CD4-positive, alpha-beta memory T cell (primary cell): ENCODE measurements at regions not wholly inside any gene's neighbourhood (a gene's known extent, or its start where the extent isn't known, plus 50 kb on each side); places are given as distances from the start of the nearest gene placed in this dataset.

Experiments
- CTCF ChIA-PET: fragments of 350-600 bp; sonication (Branson Sonifier 250); formaldehyde crosslinking; loops from one replicate; lab custom pipeline; 2021; ENCODE audit warnings: inconsistent platforms; ENCODE audit not compliant: partially characterized antibody; lab: Charles Lee
- POLR2A ChIA-PET: fragments of 350-600 bp; sonication (Branson Sonifier 250); formaldehyde crosslinking; loops from one replicate; lab custom pipeline; 2021; ENCODE audit not compliant: partially characterized antibody; lab: Charles Lee
- DNase-seq, 5 donors: peaks; one replicate each; pipeline versions ENCODE4 v3.0.0 to v3.0.0-alpha.2; 2020 to 2022; ENCODE audit warnings: mixed read lengths in 1 of 5
- H3K27ac ChIP-seq: one replicate; pipeline ENCODE4 v1.7.0; 2013; ENCODE audit warnings: low read depth, low read length
- H3K27me3 ChIP-seq: 2 replicates; pipeline ENCODE4 v1.7.0; 2013; ENCODE audit warnings: mild to moderate bottlenecking, low read length, moderate library complexity; ENCODE audit not compliant: insufficient read depth
- H3K36me3 ChIP-seq: 2 replicates; pipeline ENCODE4 v1.7.0; 2013; ENCODE audit warnings: mild to moderate bottlenecking, low read length, moderate library complexity; ENCODE audit not compliant: insufficient read depth
- H3K4me1 ChIP-seq: 2 replicates; pipeline ENCODE4 v1.7.0; 2013; ENCODE audit warnings: mild to moderate bottlenecking, low read length, moderate library complexity; ENCODE audit not compliant: insufficient read depth
- H3K4me3 ChIP-seq, 2 donors: one replicate each; pipeline ENCODE4 v1.7.0; 2013; ENCODE audit warnings: low read length in 2 of 2, mild to moderate bottlenecking in 1 of 2
- H3K9me3 ChIP-seq, 2 donors: one replicate each; pipeline ENCODE4 v1.7.0; 2013; ENCODE audit warnings: low read length in 2 of 2, control low read depth in 1 of 2; ENCODE audit not compliant: control insufficient read depth in 1 of 2
- H3K27ac Mint-ChIP-seq, 7 donors: one replicate each; pipeline ENCODE4 v1.8.0; 2020 to 2021; ENCODE audit warnings: mixed read lengths in 7 of 7, mild to moderate bottlenecking in 6 of 7, inconsistent platforms in 3 of 7, moderate library complexity in 3 of 7
- H3K27me3 Mint-ChIP-seq, 2 donors: one replicate each; pipeline ENCODE4 v1.8.0; 2020 to 2021; ENCODE audit warnings: mixed read lengths in 2 of 2
- H3K36me3 Mint-ChIP-seq, 2 donors: one replicate each; pipeline ENCODE4 v1.8.0; 2020 to 2021; ENCODE audit warnings: mixed read lengths in 2 of 2, inconsistent platforms in 1 of 2, mild to moderate bottlenecking in 1 of 2
- H3K4me1 Mint-ChIP-seq, 4 donors: one replicate each; pipeline ENCODE4 v1.8.0; 2020 to 2021; ENCODE audit warnings: mixed read lengths in 4 of 4, mild to moderate bottlenecking in 1 of 4
- H3K4me3 Mint-ChIP-seq, 8 donors: one replicate each; pipeline ENCODE4 v1.8.0; 2020 to 2021; ENCODE audit warnings: mixed read lengths in 8 of 8, mild to moderate bottlenecking in 7 of 8, moderate library complexity in 6 of 8, inconsistent platforms in 3 of 8
- H3K9me3 Mint-ChIP-seq, 8 donors: one replicate each; pipeline ENCODE4 v1.8.0; 2020 to 2021; ENCODE audit warnings: mixed read lengths in 8 of 8, mild to moderate bottlenecking in 5 of 8, inconsistent platforms in 3 of 8, moderate library complexity in 1 of 8
- intact Hi-C: fragments of 100-400 bp; cut with micrococcal nuclease; formaldehyde crosslinking; loops from one replicate; pipeline ENCODE4 v1.15.1; 2023

DNA sequence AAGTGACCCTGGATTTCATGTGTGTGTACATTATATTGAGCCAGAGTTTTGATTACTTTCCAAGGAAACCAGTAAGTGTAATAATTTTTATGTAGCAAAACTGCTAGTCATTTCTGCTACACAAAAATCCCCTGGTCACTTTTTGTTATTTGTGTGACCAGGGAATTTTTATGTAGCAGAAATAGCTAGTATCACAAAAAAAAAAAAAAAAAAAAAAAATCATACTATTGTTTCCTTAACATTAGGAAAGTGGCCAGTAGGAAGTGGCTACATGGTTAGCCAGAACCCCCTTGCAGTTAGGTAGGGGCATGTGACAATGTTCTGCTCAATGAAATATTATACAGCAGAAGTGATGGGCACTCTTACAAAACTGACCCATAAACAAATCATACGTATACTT is 434.0 kb upstream of the BTBD3 start:
- POLR2A ChIA-PET = no interaction called here
- no peaks in the 10 kb centered on the region for H3K4me1 Mint-ChIP-seq

DNA sequence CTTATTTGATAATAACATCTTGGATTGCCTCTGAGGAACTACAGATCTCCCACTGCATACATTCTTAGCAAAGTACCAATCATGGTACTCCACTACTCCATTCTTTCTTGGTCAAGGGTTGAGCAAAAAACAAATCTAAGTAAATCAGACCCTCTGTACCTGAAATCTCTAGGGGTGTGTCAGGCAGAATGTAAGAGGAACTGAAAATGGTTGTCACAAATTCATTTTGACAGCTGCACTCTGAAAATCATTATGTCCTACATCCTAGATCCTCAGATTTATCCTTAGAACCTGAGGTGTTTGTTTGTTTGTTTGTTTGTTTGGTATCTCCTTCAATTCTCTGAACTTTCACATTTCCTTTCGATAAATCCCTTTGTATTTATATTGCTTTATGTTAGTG is 433.2 kb upstream of the BTBD3 start:
- Mint-ChIP-seq H3K27ac (no peak overlapping the region), H3K9me3 (peaks cover 0 to 5% (median 0%) of the 10 kb centered on the region in 8 donors), H3K4me1 (no peaks in the 10 kb centered on the region), H3K36me3 (no peaks in the 10 kb centered on the region), H3K27me3 (no peaks in the 10 kb centered on the region), H3K4me3 (no peak overlapping the region)
- CTCF ChIA-PET = no interaction called here
- no peak overlapping the region for H3K27ac ChIP-seq
- POLR2A ChIA-PET = no interaction called here
- no peak for DNase-seq
- H3K9me3 ChIP-seq = no peaks in the 10 kb centered on the region
- H3K4me1 ChIP-seq = no peaks in the 10 kb centered on the region
- H3K27me3 ChIP-seq = no peaks in the 10 kb centered on the region
- no peaks in the 10 kb centered on the region for H3K36me3 ChIP-seq
- intact Hi-C loops = no loop called here
- H3K4me3 ChIP-seq = no peak overlapping the region

More for the DNA sequence above, 434.0 kb upstream of the BTBD3 start:
- H3K4me3 Mint-ChIP-seq = no peak overlapping the region
- peaks cover 0 to 5% (median 0%) of the 10 kb centered on the region in 8 donors for H3K9me3 Mint-ChIP-seq
- Histone ChIP-seq H3K27ac (no peak overlapping the region), H3K9me3 (no peaks in the 10 kb centered on the region), H3K4me1 (no peaks in the 10 kb centered on the region), H3K4me3 (no peak overlapping the region), H3K36me3 (no peaks in the 10 kb centered on the region), H3K27me3 (no peaks in the 10 kb centered on the region)
- CTCF ChIA-PET = no interaction called here
- DNase-seq = no peak
- no peak overlapping the region for H3K27ac Mint-ChIP-seq
- H3K36me3 Mint-ChIP-seq = no peaks in the 10 kb centered on the region
- intact Hi-C loops = no loop called here
- H3K27me3 Mint-ChIP-seq = no peaks in the 10 kb centered on the region

DNA sequence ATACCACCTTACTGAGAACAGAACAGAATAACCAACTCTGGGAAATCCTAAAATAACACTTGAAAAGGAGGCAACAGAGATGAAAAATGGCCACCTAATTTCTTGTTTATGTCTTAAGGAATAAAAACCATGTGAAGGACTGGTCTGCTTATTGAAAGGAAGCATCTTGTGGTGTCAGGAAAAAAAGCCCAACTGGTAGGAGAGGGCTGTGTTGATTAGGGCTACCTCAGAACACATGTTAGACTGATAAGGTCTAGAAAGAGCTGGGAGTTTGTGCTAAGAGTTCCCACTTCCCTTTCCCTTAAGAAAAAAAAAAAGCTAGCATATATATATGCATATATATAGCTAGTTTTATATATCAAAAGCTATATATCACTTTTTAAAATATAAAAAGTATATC is 425.3 kb upstream of the BTBD3 start:
- H3K27ac Mint-ChIP-seq = no peak overlapping the region
- no peak overlapping the region for H3K4me3 ChIP-seq
- no peaks in the 10 kb centered on the region for H3K27me3 ChIP-seq
- no peaks in the 10 kb centered on the region for H3K36me3 ChIP-seq
- ChIA-PET POLR2A (no interaction called here), CTCF (no interaction called here)
- H3K36me3 Mint-ChIP-seq = no peaks in the 10 kb centered on the region
- DNase-seq = no peak
- H3K9me3 Mint-ChIP-seq = peaks cover 0 to 8% (median 3%) of the 10 kb centered on the region in 8 donors
- H3K4me1 Mint-ChIP-seq = no peaks in the 10 kb centered on the region
- intact Hi-C loops = no loop called here
- no peak overlapping the region for H3K4me3 Mint-ChIP-seq
- no peaks in the 10 kb centered on the region for H3K4me1 ChIP-seq
- no peaks in the 10 kb centered on the region for H3K27me3 Mint-ChIP-seq
- H3K27ac ChIP-seq = no peak overlapping the region
- H3K9me3 ChIP-seq = no peaks in the 10 kb centered on the region

DNA sequence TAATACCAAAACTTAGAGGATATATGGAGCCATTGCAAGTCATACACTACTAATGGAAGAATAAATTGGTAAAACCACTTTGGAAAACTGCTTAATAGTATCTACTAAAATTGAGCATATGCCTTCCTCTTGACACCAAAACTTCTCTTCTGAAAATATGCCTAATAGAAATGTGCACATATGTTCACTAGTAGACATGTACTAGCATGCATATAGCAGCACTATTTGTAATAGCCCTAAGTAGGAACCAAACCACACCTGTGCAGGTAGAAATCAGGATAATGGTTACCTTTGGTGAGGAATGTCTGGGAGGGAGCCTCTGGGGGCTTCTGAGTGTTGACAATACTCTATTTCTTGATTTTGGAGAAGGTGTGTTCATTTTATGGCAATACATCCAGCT is 424.8 kb upstream of the BTBD3 start:
- H3K27ac ChIP-seq = no peak overlapping the region
- intact Hi-C loops = no loop called here
- no peaks in the 10 kb centered on the region for H3K36me3 Mint-ChIP-seq
- no peaks in the 10 kb centered on the region for H3K27me3 Mint-ChIP-seq
- H3K27me3 ChIP-seq = no peaks in the 10 kb centered on the region
- H3K9me3 ChIP-seq = no peaks in the 10 kb centered on the region
- CTCF ChIA-PET = no interaction called here
- peaks cover 0 to 8% (median 2%) of the 10 kb centered on the region in 8 donors for H3K9me3 Mint-ChIP-seq
- no peaks in the 10 kb centered on the region for H3K4me1 ChIP-seq
- H3K4me1 Mint-ChIP-seq = no peaks in the 10 kb centered on the region
- no peak overlapping the region for H3K4me3 Mint-ChIP-seq
- H3K4me3 ChIP-seq = no peak overlapping the region
- H3K36me3 ChIP-seq = no peaks in the 10 kb centered on the region
- no peak overlapping the region for H3K27ac Mint-ChIP-seq
- no peak for DNase-seq
- POLR2A ChIA-PET = no interaction called here

DNA sequence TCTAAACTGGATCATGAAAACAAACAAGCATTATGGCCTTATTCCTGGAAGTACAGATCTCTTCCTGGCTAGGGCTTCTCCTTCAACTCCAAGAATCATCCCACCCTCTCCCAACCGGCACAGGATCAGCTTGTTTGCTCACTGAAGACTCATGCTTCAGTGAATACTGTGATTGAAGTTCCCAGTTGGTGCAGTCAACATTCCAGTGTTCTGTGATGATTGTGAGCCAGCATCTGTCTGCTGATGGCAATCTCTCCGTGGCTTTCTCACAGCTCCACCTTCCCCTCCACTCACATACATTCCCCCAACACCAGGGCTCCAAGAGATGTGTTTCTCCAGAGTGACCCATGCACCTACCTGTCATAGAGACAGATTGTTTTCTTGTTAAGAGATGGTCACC is 421.3 kb upstream of the BTBD3 start:
- Mint-ChIP-seq H3K27me3 (no peaks in the 10 kb centered on the region), H3K9me3 (peaks cover 0 to 6% (median 1%) of the 10 kb centered on the region in 8 donors), H3K27ac (no peak overlapping the region), H3K4me3 (no peak overlapping the region), H3K4me1 (no peaks in the 10 kb centered on the region), H3K36me3 (no peaks in the 10 kb centered on the region)
- H3K27ac ChIP-seq = no peak overlapping the region
- POLR2A ChIA-PET = no interaction called here
- H3K27me3 ChIP-seq = no peaks in the 10 kb centered on the region
- no peaks in the 10 kb centered on the region for H3K9me3 ChIP-seq
- no peaks in the 10 kb centered on the region for H3K36me3 ChIP-seq
- no peak for DNase-seq
- intact Hi-C loops = no loop called here
- no peak overlapping the region for H3K4me3 ChIP-seq
- CTCF ChIA-PET = no interaction called here
- H3K4me1 ChIP-seq = no peaks in the 10 kb centered on the region

DNA sequence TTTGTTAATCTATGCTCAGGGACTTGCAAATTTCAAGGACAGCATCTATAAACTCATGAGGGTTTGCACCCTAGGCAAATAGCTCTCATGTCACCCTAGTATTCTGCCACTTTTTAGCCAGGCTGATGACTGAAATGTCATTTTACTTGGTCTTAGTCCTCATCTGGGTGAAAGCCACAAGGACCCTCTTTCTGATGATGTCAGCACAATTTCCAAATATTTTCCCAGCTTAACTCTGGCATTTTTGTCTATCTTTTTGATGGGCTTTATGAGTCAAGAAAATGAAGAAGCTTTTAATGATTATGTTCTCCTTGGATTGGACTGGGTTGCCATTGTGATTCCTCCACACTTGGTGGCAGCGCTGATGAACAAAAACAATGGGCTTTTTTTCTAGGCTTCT is 420.1 kb upstream of the BTBD3 start:
- H3K4me3 ChIP-seq = no peak overlapping the region
- no peaks in the 10 kb centered on the region for H3K27me3 Mint-ChIP-seq
- peaks cover 0 to 7% (median under 1%) of the 10 kb centered on the region in 8 donors for H3K9me3 Mint-ChIP-seq
- DNase-seq = no peak
- POLR2A ChIA-PET = no interaction called here
- H3K9me3 ChIP-seq = no peaks in the 10 kb centered on the region
- no peaks in the 10 kb centered on the region for H3K4me1 ChIP-seq
- no peak overlapping the region for H3K27ac ChIP-seq
- CTCF ChIA-PET = no interaction called here
- H3K27ac Mint-ChIP-seq = no peak overlapping the region
- no peaks in the 10 kb centered on the region for H3K36me3 Mint-ChIP-seq
- no peaks in the 10 kb centered on the region for H3K4me1 Mint-ChIP-seq
- intact Hi-C loops = no loop called here
- no peak overlapping the region for H3K4me3 Mint-ChIP-seq
- no peaks in the 10 kb centered on the region for H3K36me3 ChIP-seq
- H3K27me3 ChIP-seq = no peaks in the 10 kb centered on the region

DNA sequence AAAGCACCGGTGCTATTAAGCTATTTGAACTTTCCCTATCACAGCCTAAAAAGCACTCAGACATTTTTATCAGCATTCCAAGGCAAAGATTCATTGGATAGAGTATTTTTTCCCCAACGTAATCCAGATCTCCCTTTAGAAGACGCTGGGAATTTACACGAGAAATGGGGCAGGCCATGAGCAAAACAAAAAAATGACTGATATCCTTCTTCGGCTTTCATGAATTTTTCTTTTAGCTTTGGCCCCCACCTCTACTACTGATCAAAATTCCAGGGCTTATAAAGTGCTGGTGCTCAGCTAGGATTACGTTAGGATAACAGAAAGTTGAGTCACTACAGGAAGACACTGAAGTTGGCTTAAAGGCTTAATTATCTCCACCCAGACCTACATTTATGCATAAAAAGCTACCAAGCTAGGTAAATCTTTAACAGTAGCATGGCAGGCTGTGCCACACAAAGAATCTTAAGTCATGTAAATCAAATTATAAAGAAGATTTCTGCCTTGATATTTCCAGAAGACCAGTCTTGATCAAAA is 418.5 kb upstream of the BTBD3 start:
- no peaks in the 10 kb centered on the region for H3K36me3 Mint-ChIP-seq
- H3K27ac ChIP-seq = no peak overlapping the region
- no peaks in the 10 kb centered on the region for H3K27me3 Mint-ChIP-seq
- H3K27me3 ChIP-seq = no peaks in the 10 kb centered on the region
- no peak overlapping the region for H3K4me3 Mint-ChIP-seq
- no peaks in the 10 kb centered on the region for H3K9me3 ChIP-seq
- no peak overlapping the region for H3K4me3 ChIP-seq
- H3K4me1 ChIP-seq = no peaks in the 10 kb centered on the region
- no peaks in the 10 kb centered on the region for H3K4me1 Mint-ChIP-seq
- H3K27ac Mint-ChIP-seq = no peak overlapping the region
- intact Hi-C loops = no loop called here
- POLR2A ChIA-PET = no interaction called here
- no peak for DNase-seq
- CTCF ChIA-PET = no interaction called here
- no peaks in the 10 kb centered on the region for H3K36me3 ChIP-seq
- H3K9me3 Mint-ChIP-seq = peaks cover 0 to 11% (median 2%) of the 10 kb centered on the region in 8 donors

DNA sequence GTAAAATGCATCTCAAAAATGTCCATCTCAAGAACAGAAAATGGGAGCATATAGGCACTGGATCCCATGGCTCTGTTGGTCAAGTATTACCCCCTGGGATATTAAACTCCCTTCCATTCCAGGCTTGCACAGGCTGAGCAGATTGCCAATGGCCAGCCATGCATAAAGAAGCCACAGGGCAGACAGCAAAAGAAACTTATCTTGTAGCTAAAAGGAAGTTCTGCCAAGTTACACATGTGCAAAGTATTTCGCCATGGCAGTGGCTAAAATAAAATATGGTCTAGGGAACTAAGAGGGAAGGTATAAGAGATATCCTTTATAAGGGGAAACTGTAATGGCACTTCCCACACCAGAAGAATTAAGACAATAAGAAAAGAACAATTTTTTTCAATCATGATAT is 415.6 kb upstream of the BTBD3 start:
- H3K4me1 Mint-ChIP-seq = no peaks in the 10 kb centered on the region
- Histone ChIP-seq H3K9me3 (no peaks in the 10 kb centered on the region), H3K36me3 (no peaks in the 10 kb centered on the region), H3K4me3 (no peak overlapping the region), H3K27ac (no peak overlapping the region), H3K4me1 (no peaks in the 10 kb centered on the region), H3K27me3 (no peaks in the 10 kb centered on the region)
- no peak for DNase-seq
- H3K4me3 Mint-ChIP-seq = no peak overlapping the region
- CTCF ChIA-PET = no interaction called here
- no peaks in the 10 kb centered on the region for H3K27me3 Mint-ChIP-seq
- POLR2A ChIA-PET = no interaction called here
- intact Hi-C loops = no loop called here
- peaks cover 0 to 15% (median 5%) of the 10 kb centered on the region in 8 donors for H3K9me3 Mint-ChIP-seq
- H3K27ac Mint-ChIP-seq = no peak overlapping the region
- H3K36me3 Mint-ChIP-seq = no peaks in the 10 kb centered on the region
